ENCODE measurements at regions not wholly inside any gene's neighbourhood (a gene's known extent, or its start where the extent isn't known, plus 50 kb on each side); places are given as distances from the start of the nearest gene placed in this dataset.

- H3F3A ChIP-seq (ENCODE audit: control insufficient read depth, insufficient read depth), result no peaks in the 10 kb centered on the region
- H3K4me2 ChIP-seq (ENCODE audit: low read length), result no peak overlapping the region
- no peaks in the 10 kb centered on the region; the same call in 1 of the 2 replicates for H3K9me3 ChIP-seq (ENCODE audit: control insufficient read depth, insufficient read depth, low read length)
- H3K4me3 ChIP-seq (ENCODE audit: low read length), result no peak overlapping the region
- no peaks in the 10 kb centered on the region for H4K20me1 ChIP-seq (ENCODE audit: control insufficient read depth, insufficient read depth, low read depth, low read length)
- H3K9me2 ChIP-seq (replicated peaks; ENCODE audit: control insufficient read depth, low read length), result no peaks in the 10 kb centered on the region
- no peaks in the 10 kb centered on the region for H3K79me2 ChIP-seq (ENCODE audit: control insufficient read depth, low read length)
- H3K27ac ChIP-seq (ENCODE audit: low read depth, low read length), result no peak overlapping the region
- no peaks in the 10 kb centered on the region for H3K27me3 ChIP-seq (ENCODE audit: control insufficient read depth, low read length)
- H3K36me3 ChIP-seq (ENCODE audit: control insufficient read depth, low read length), result no peaks in the 10 kb centered on the region
- TF ChIP-seq CTCF (IDR thresholded peaks at IDR 0.05; ENCODE audit: low read depth, low read length, poor library complexity, severe bottlenecking) (no peak), EZH2phosphoT487 (IDR thresholded peaks at IDR 0.05; ENCODE audit: borderline replicate concordance, low read length) (no peak)
- no peaks in the 10 kb centered on the region for H3K4me1 ChIP-seq (ENCODE audit: control insufficient read depth, low read length)
These were observed 319.7 kb upstream of the TSHZ3 start for GRCh38 chr19:31668921-31669320.

- Histone ChIP-seq H3K9me2 (replicated peaks; ENCODE audit: control insufficient read depth, low read length) (no peaks in the 10 kb centered on the region), H3K36me3 (ENCODE audit: control insufficient read depth, low read length) (no peaks in the 10 kb centered on the region), H3K27me3 (ENCODE audit: control insufficient read depth, low read length) (no peaks in the 10 kb centered on the region), H3K9me3 (ENCODE audit: control insufficient read depth, insufficient read depth, low read length) (no peaks in the 10 kb centered on the region; the same call in 1 of the 2 replicates), H3K4me3 (ENCODE audit: low read length) (no peak overlapping the region), H3K79me2 (ENCODE audit: control insufficient read depth, low read length) (no peaks in the 10 kb centered on the region), H3K27ac (ENCODE audit: low read depth, low read length) (no peak overlapping the region), H3K4me1 (ENCODE audit: control insufficient read depth, low read length) (no peaks in the 10 kb centered on the region), H3K4me2 (ENCODE audit: low read length) (no peak overlapping the region), H3F3A (ENCODE audit: control insufficient read depth, insufficient read depth) (no peaks in the 10 kb centered on the region), H4K20me1 (ENCODE audit: control insufficient read depth, insufficient read depth, low read depth, low read length) (no peaks in the 10 kb centered on the region)
- TF ChIP-seq EZH2phosphoT487 (IDR thresholded peaks at IDR 0.05; ENCODE audit: borderline replicate concordance, low read length), result no peak
- no peak for TF ChIP-seq CTCF (IDR thresholded peaks at IDR 0.05; ENCODE audit: low read depth, low read length, poor library complexity, severe bottlenecking)
These were observed 321.7 kb upstream of the TSHZ3 start for GRCh38 chr19:31670931-31671330.

- no peaks in the 10 kb centered on the region for H3F3A ChIP-seq (ENCODE audit: control insufficient read depth, insufficient read depth)
- no peak overlapping the region for H3K4me3 ChIP-seq (ENCODE audit: low read length)
- H3K27me3 ChIP-seq (ENCODE audit: control insufficient read depth, low read length), result no peaks in the 10 kb centered on the region
- H3K27ac ChIP-seq (ENCODE audit: low read depth, low read length), result no peak overlapping the region
- H3K4me2 ChIP-seq (ENCODE audit: low read length), result no peak overlapping the region
- H3K36me3 ChIP-seq (ENCODE audit: control insufficient read depth, low read length), result no peaks in the 10 kb centered on the region
- H4K20me1 ChIP-seq (ENCODE audit: control insufficient read depth, insufficient read depth, low read depth, low read length), result no peaks in the 10 kb centered on the region
- no peaks in the 10 kb centered on the region for H3K4me1 ChIP-seq (ENCODE audit: control insufficient read depth, low read length)
- H3K79me2 ChIP-seq (ENCODE audit: control insufficient read depth, low read length), result no peaks in the 10 kb centered on the region
- H3K9me2 ChIP-seq (replicated peaks; ENCODE audit: control insufficient read depth, low read length), result no peaks in the 10 kb centered on the region
- no peaks in the 10 kb centered on the region; the same call in 1 of the 2 replicates for H3K9me3 ChIP-seq (ENCODE audit: control insufficient read depth, insufficient read depth, low read length)
- TF ChIP-seq CTCF (IDR thresholded peaks at IDR 0.05; ENCODE audit: low read depth, low read length, poor library complexity, severe bottlenecking) (no peak), EZH2phosphoT487 (IDR thresholded peaks at IDR 0.05; ENCODE audit: borderline replicate concordance, low read length) (no peak)
These were observed 322.3 kb upstream of the TSHZ3 start for GRCh38 chr19:31671411-31672035.
